CMK (cell line): ENCODE measurements at regions not wholly inside any gene's neighbourhood (a gene's known extent, or its start where the extent isn't known, plus 50 kb on each side); places are given as distances from the start of the nearest gene placed in this dataset.

Source experiments
- DNase-seq: peaks from one replicate; pipeline ENCODE4 v3.0.0-alpha.2; 2010; ENCODE audit warnings: low read depth

DNA sequence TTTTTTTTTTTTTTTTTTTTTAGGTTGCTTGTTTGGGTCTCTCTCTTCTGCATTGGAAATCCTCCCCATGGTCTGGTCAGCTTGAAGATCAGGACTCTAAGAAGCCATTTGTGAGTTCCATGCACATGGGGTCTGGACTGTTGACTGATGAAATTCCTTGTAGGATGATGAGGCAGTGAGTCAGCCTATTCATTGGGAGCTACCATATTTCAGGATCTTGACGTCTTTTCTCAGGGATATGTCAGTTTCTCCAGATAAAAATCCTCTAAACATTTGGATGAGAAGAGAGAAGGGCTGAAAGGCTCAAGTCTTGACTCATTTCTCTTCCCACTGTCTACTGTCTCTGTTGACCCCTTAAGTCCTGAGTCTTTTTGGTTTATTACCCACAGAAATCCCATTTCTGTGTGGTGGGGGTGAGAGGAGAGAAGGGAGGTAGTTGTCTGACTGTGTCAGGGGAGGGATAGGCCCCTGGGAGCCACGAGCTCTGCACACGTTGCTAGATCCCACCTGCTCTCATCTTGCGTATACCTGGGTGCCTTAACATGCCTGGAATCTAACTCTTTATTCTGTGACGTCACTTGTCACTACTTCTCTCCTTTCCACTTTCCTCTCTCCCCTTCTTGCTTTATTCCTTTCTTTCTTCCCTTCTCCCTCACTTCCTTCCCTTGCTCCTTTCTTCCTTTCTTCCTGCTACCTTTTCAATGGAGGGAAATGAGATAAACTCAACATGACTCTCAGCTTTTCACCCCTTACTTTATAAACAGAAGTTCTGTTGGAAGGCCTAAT is 333.1 kb upstream of the XYLT1 start:
- DNase-seq: no peak

DNA sequence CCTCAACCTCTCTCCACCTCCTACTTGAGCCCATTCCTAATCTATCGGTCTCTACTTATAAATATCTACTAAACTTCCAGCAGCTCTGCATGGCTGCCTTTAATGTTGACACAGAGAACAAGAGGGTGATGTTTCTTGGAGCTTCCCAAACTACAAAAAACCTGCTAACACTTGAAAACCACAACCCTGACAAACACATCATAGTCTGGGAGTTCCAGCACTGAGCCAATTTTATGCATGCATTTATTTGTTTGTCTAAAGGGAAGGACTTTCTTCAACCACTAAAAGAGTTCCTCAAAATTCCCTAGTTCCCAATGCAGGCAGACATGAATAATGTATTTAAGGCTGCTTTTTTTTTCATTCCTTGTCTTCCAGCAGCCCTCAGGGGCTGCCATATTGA is 331.8 kb upstream of the XYLT1 start:
- DNase-seq: no peak

DNA sequence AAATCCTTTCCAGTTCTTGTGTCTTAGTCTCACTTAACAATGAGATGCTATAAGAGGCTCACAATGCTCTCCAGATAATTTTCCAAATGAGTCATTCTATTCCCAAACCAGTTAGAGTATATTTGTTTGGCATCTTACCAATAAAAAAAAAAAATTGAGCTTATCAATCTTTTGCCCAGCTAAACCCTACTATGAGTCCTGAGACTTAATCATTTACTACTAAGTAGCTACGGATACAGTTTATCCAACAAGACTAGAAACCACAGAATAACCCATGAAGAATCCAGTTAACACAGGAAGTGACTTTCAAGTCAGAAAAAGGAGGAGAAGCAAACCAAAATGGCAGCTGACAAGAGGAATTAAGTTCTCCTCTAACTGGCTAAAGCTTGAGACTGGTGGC is 330.3 kb upstream of the XYLT1 start:
- no peak for DNase-seq

DNA sequence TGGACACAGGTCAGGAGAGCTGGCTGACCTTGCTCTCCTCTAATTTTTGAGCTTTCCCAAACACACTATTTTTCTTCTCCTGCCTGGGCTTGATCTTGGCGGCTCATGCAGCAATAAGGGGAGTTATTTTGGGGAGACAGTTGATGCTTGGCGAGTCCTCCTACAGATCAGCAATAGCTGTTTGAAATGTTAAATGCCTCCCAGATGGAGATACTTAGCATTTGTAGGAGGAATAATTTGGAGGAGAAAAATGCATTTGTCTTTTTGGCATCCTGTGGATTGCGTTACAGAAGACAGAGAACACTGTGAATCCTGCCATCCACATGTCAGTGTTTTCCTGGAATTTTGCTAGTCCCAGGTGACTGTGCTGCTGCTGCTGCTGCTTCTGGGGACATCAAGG is 328.0 kb upstream of the XYLT1 start:
- no peak for DNase-seq

DNA sequence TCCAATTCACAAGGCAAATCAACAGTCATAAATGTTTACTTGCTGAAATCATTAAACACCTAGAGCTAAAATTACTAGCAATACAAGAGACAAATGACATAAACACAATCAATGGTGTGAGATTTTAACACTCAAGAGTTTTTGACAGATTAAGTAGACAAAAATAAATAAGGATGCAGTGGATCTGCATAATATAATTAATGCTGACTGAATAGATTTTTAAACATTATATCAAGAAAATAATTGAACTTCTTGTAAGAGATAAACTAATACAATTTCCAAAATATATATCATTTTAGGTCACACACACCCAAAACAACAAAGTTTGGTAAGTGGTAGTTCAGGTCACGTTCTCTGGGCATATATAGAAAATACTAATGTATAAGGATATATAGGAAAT is 322.6 kb upstream of the XYLT1 start:
- no peak for DNase-seq

DNA sequence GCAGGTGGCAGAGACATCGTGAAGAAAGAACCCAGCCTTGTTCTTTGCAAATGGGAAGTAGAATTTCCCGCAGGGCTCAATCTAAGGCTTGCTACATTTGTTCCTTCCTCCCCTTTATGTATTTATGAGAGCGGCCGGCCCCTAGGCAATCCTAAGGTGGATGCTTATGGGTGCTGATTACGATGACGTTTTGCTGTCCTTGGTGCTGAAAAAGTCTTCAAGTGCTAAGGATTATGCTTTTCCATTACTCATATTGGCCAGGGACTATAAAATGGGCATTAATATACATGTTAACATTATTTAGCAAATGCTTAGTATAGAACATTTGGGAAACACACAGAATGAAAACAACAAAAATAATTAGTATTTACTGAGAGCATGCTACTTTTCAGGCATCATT is 313.3 kb upstream of the XYLT1 start:
- no peak for DNase-seq

DNA sequence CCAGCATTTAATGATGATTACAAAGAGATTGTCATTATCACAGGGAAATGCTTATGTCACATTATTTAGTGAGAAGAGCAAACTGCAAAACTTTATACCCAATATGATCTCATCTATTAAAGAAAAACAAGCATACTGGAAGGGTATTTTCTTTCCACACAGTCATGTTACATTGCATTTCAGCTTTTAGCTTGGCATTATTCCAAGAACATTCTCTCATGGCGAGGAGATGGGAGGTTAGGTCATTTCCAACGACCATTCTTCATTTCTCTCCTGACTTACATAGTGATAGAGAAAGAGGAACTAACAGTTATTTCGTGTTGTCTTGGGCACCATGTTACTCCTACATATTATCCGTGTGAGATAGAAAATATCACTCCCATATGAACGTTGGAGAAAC is 309.4 kb upstream of the XYLT1 start:
- no peak for DNase-seq

DNA sequence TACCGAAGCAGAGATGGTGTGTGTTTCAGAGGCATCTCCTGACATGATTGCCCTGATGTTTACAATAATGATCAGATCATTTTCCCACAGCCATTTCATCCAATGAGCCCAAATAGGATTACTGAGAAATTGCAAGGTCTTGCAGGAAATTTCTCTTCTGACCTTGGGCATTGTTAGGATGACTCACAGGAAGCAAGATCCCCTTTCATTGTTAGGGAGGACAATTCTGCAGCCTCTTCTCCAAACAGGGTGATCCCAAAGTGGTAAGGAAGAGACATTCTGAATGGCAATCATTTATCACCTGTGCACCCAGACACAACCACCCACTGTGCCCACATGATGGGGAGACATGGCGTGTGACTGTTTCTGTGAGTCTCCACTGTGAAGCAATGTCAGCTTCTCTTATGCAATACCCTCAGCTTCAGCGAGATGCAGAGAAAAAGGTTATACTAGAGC is 306.7 kb upstream of the XYLT1 start:
- DNase-seq: no peak

DNA sequence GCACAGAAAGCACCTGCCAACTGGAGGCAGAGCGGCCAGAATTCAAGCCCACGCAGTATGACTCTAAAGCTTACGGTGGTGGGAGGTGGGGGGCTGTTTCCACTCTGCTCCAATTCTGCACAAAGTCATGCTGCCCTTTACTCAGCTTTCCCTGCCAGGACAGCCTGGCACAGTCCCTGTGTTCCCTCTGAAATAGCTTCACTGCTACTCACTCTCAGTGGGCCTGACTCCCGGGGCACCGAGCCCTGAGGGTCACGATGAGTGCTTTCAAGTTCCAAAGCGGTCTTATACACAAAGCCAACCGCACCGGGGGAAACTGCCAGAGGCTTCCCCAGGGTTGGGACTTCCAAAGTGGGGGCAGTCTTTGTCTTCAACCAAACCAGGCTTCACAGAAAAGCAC is 306.1 kb upstream of the XYLT1 start:
- no peak for DNase-seq

DNA sequence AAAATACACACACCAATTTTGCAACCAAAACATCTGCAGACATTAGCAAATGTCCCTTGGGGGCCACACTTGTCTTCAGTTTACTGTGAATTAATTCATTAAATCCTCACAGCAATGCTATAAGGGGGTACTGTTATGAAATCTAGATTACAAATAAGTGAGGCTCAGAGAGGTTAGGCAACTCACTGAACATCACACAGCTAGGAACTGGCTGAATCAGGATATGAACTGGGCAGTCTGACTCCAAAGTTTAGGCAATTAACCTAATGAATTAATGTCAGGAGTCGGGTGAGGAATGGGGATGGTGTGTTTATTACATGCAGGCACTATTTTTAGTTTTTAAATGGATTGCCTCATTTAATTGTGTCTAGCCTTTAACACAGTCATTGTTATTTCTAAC is 305.7 kb upstream of the XYLT1 start:
- no peak for DNase-seq

DNA sequence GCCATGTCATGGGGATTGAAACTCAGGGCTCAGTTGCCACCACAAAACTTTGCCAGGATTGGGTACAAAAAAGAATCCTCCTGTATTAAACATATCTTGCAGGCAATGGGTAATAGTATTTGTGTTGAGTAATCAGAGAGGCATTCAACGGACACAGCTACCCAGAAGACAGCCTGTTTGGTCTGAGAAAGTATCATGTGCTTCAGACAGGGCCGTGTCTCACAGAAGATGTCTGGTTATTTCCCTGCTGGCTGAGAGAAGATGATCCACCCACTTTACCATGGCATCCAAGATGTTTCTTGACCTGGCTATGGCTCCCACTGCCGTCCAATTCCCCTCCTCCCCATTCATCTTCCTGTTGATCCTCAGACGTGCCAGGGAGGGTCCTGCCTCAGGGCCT is 304.3 kb upstream of the XYLT1 start:
- DNase-seq: no peak

DNA sequence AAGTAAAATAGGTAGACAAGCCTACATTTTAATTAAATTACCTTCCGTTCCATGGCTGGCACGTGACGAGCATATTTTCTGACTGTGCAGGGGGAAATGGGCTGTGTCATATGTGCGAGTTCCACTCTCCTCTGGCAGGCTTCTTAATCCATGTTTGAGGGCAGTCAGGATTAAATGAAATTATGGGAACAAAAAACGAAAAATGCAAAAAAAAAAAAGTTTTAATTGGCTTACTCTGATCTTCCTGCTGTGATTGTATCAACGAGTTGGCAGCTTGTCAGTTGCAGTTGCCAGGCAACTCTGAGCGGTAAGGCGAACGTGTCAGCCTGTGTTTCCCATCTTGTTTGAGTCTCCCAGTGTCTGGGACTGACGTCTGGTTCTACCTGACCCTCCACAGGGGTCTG is 302.9 kb upstream of the XYLT1 start:
- DNase-seq: no peak

DNA sequence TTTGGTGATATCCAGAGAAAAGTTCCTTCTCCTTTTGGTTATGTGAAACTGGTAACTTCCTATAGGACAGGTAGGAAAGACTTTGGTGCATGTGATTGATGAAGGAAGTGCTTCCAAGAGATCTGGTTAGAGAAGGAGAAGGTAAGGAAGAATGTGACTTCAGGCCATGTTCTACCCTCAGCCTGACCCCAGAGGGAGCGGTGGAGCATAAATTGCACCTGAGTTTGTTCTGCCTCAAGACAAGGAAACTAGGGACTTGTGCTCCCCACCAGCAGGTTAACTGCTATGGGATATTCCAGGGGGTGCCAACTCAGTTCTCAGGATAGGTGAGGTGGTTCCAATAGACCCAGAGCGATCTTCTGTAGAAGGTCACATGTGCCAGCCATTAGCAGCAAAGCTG is 299.3 kb upstream of the XYLT1 start:
- DNase-seq: no peak

DNA sequence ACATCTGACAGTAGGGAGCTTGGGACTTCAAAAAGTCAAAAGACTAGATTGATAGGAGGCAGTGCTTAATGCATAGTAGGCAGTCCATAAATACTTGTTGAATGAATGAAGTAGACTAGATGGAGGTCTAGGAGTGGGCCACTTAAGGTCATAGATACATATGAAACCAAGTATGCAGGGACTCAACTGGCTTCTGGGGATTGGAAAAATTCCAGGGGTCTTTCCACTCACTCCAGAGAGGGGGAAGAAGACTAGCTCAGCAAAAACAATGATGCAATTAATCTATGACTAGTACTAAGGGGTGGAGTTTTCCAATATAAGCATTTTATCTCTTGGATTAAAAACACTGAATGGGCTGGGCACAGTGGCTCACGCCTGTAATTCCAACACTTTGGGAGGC is 298.3 kb upstream of the XYLT1 start:
- DNase-seq: no peak

DNA sequence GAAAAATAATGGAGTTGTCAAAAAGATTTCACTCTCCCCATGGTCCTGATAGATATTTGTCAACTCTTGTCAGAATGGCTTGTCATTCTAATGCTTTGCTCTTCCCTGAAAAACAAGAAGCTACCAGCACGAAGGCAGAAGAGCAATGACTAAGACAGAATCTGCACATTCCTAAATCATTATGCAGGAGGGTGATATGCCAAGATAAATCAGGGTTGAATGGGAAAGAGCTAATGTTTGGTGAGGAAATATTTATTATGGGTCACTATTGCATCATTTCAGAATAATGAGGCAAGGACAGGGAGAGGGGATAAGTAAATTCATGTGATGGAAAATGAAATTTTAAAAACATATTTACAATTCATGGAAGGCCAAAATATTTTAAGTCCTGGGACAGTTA is 297.5 kb upstream of the XYLT1 start:
- no peak for DNase-seq

DNA sequence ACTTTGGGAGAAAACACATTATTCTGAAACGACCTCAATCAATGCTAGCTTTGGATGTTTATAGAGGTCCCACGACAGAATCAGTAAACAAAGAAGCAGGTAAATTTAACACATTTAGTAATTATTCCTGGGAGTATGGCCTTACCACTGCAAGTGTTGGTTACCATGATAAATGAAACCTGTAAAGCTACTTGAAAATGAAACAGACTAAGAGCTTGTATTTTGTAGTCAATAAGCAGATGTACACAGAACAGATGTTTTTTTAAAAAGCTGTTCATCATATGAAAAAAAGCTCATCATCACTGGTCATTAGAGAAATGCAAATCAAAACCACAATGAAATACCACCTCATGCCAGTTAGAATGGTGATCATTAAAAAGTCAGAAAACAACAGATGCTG is 295.3 kb upstream of the XYLT1 start:
- DNase-seq: no peak

DNA sequence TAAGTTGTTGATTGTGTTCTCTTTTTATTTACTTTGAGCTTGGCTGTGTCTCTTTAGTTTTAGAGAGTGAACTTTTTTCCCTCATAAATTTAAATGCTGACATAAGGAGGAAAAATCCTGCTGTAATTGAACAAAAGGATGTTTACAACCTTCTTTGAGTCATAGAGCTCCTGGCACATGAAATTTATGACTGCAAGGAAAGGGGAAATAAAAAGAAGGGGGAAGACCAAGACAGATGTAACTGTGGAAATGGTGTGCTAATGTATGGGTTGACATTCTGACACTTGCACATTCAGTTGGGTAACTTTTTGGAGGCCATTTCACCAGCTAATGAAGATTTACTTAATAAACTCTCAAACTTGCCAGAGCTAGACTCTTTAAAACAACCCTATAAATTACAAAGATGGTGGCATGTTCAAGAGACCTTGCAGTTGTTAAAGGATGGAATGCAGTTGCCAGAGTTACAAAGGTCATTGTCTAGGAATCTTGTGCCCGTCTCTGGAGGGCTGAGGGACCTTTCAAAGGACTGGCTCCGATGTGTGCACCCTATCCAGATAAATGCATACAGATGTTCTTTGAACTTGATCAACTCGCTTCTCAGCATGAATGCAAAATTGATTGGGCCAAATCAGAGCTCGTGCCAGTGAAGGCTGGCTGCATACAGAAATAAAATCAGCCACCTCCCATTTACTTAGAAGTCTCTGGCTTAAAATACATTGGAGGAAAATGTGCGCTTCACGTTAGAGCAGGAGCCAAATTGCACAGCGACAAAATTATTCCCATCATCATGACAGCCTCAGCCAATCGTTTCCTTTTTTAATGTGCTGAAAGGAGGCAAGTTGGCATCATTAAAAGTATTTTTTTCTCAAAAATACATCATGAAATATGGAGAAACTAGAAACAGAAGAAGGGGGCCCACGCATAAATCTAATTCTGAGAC is 289.0 kb upstream of the XYLT1 start:
- no peak for DNase-seq

DNA sequence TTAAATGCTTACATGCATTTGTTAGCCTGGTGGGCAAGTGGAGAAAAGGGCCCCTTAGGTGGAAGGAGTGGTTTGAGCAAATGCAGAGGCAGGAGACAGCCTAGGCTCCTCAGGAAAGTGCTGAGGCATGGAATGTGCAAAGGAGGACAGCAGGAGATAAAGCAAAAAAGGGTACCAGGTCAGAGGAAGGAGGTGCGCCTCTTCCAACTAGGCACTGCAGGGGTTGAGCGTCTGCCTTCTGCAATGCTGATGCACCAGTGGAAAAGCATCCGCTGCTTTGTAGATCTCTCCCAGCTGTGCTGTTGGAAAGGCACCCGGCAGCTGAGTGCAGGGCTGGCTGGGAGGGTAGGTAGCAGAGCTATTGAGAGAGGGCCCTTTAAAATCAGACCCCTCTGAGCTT is 287.0 kb upstream of the XYLT1 start:
- DNase-seq: no peak

DNA sequence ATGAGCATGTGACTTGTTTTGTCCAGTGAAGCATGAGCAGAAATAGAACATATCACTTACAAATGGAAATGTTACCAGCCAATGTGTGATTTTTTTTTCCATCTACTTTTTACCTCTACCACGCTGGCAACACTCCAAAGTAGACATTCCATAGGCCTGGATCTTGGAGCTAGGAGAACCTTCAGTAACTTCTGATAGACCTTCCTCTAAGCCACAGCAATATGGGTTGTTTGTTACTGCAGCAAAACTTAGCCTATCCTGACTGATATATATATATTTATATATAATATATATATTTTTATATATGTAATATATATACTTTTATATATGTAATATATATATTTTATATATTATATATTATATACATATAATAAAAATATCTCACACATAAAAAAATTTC is 284.4 kb upstream of the XYLT1 start:
- DNase-seq: no peak

DNA sequence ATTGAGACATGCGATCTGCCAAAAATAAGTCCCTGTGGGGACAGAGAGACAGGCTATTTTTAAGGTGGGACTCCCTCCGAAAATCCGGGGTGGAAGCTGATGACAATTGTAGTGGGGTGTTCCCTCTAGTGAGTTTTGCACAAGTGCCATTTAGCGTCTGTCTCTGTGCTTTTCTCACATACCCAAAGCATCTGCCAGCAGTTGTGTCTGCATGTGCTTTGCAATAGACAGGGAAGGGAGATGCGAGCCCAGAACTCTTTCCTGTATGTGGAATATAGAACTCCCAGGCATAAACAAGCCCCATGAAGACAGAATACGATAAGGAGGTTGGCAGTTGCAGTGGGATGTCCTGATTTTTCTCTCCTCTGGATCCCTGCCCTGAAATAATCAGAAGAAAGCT is 282.7 kb upstream of the XYLT1 start:
- no peak for DNase-seq

DNA sequence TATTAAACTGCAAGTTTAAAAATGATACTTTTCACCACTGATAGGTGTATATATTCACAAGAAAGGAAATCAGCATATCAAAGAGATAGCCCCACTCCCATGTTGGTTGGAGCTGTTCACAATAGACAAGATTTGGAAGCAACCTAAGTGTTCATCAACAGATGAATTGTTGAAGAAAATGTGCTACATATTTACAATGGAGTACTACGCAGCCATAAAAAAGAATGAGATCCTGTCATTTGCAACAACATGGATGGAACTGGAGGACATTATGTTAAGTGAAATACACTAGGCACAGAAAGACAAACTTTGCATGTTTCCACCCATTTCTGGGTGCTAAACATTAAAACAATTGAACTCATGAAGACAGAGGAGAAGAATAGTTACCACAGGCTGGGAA is 278.9 kb upstream of the XYLT1 start:
- DNase-seq: no peak

DNA sequence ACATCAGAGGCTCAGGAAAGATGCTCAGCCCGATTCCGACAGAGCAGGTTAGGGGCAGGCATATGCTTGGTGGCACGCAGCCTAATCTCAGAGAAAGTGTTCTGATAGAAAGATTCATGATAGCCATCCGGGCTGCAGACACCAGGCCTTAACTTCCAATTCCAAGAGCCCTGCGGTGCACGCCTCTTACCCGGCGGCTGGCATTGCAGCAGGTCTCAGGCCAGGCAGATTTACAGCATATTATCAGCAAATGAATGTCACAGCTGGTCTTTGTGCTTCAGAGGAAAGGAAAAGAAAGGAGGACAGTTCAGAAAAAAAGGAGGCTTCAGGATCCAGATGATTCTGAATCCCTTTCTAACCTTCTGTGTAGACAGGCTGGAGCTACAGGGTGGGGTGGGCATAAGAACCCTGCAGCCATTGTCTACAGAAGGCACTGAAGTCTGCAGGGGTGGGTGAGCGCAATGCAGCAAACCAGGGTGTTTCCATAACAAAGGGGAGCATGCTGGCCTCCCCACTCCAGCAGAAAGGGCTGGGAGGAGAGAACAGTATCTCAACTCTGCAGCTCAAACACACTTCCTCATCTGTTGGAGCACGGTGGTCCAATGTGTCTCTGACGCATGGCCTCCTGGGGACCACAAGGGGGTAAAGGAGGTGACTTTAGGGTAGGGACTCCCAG is 277.4 kb upstream of the XYLT1 start:
- no peak for DNase-seq
